HCT116 (cell line): ENCODE measurements at regions not wholly inside any gene's neighbourhood (a gene's known extent, or its start where the extent isn't known, plus 50 kb on each side); places are given as distances from the start of the nearest gene placed in this dataset.

Experiments used
- ATAC-seq: fragments of 200-7000 bp; cut with Tn5 transposase; 2 replicates; pipeline ENCODE4 v1.9.1; 2020; ENCODE audit warnings: mild to moderate bottlenecking, moderate library complexity
- BruUV-seq: library from RNA; stranded (reverse); fragments of 400-500 nt; replicated peaks from 2 replicates; lab custom pipeline; 2021; lab: Mats Ljungman, UMichigan
- CTCF ChIA-PET: fragments of 300-600 bp; sonication (Branson Sonifier 250); formaldehyde crosslinking; loops from one replicate; lab custom pipeline; 2021; ENCODE audit warnings: antibody characterized with exemption; lab: Charles Lee
- POLR2A ChIA-PET: fragments of 300-600, 350-600 bp; sonication (Branson Sonifier 250); formaldehyde crosslinking; loops from one replicate; lab custom pipeline; 2021; ENCODE audit warnings: antibody characterized with exemption; lab: Charles Lee
- RAD21 ChIA-PET, 2 experiments: fragments of 300-600 bp; sonication (Branson Sonifier 250); formaldehyde crosslinking; loops; one replicate each; lab custom pipeline; 2023; ENCODE audit warnings: low total read pairs in 2 of 2; ENCODE audit not compliant: uncharacterized antibody in 2 of 2, unreplicated experiment in 2 of 2, low non-redundant PET in 1 of 2; lab: Charles Lee
- DNase-seq: peaks from one replicate; pipeline ENCODE4 v3.0.0-alpha.2; 2010; ENCODE audit warnings: low read depth, low spot score
- H2AFZ ChIP-seq: fragments of 200-600 bp; shearing (Covaris generic), sonication (generic); 2 replicates; pipeline ENCODE4 v1.6.1; 2017; ENCODE audit warnings: low read depth, mixed run types, mixed read lengths, antibody characterized with exemption, low read length; ENCODE audit not compliant: poor library complexity, severe bottlenecking
- H3K27ac ChIP-seq: 2 replicates; pipeline ENCODE4 v1.5.1; 2012; ENCODE audit warnings: low read depth, low read length
- H3K27me3 ChIP-seq: fragments of 200-600 bp; sonication (generic); 2 replicates; pipeline ENCODE4 v1.6.1; 2016; ENCODE audit warnings: mixed run types, low read length, mixed read lengths; ENCODE audit not compliant: insufficient read depth
- H3K36me3 ChIP-seq, 2 experiments: fragments of 200-500 bp in 1 of 2; fragments of 200-600 bp in 1 of 2; sonication (Bioruptor generic) in 1 of 2; sonication (generic) in 1 of 2; 2 replicates each; pipeline versions ENCODE4 v1.5.1 to v1.6.1; 2014 to 2016; ENCODE audit warnings: low read length in 2 of 2, inconsistent platforms in 1 of 2, mixed read lengths in 1 of 2, mixed run types in 1 of 2; ENCODE audit not compliant: insufficient read depth in 2 of 2, control insufficient read depth in 1 of 2
- H3K4me1 ChIP-seq, 2 experiments: fragments of 200-600 bp in 1 of 2; sonication (generic) in 1 of 2; 2 replicates each; pipeline versions ENCODE4 v1.5.1 to v1.6.1; 2012 to 2017; ENCODE audit warnings: low read length in 2 of 2, inconsistent platforms in 1 of 2, mild to moderate bottlenecking in 1 of 2, mixed read lengths in 1 of 2, mixed run types in 1 of 2, moderate library complexity in 1 of 2; ENCODE audit not compliant: insufficient read depth in 2 of 2, control insufficient read depth in 1 of 2
- H3K4me2 ChIP-seq: fragments of 200-600 bp; sonication (generic); 2 replicates; pipeline ENCODE4 v1.6.1; 2017; ENCODE audit warnings: mixed run types, low read length, mixed read lengths
- H3K4me3 ChIP-seq, 2 experiments: fragments of 200-600 bp in 1 of 2; sonication (generic) in 1 of 2; replicated peaks in 1 of 2; 2 replicates each; pipeline ENCODE4 v1.5.1; 2011 to 2016; ENCODE audit warnings: low read length in 2 of 2, control low read depth in 1 of 2, low read depth in 1 of 2, mild to moderate bottlenecking in 1 of 2, mixed read lengths in 1 of 2, mixed run types in 1 of 2
- H3K79me2 ChIP-seq: fragments of 200-600 bp; sonication (generic); 2 replicates; pipeline ENCODE4 v1.6.1; 2017; ENCODE audit warnings: mild to moderate bottlenecking, mixed run types, low read length, moderate library complexity, mixed read lengths; ENCODE audit not compliant: insufficient read depth
- H3K9ac ChIP-seq: fragments of 200-600 bp; sonication (generic); 2 replicates; pipeline ENCODE4 v1.6.1; 2016; ENCODE audit warnings: low read length, mixed read lengths
- H3K9me2 ChIP-seq: fragments of 200-600 bp; sonication (generic), shearing (Covaris generic); 2 replicates; pipeline ENCODE4 v1.6.1; 2017; ENCODE audit warnings: mixed run types, mild to moderate bottlenecking, moderate library complexity; ENCODE audit not compliant: insufficient read depth
- H3K9me3 ChIP-seq, 2 experiments: fragments of 200-500 bp in 1 of 2; fragments of 200-600 bp in 1 of 2; sonication (Bioruptor generic) in 1 of 2; sonication (generic) in 1 of 2; 2 replicates each; pipeline ENCODE4 v1.6.1; 2014 to 2017; ENCODE audit warnings: low read length in 2 of 2, mixed read lengths in 2 of 2, inconsistent platforms in 1 of 2, low read depth in 1 of 2, mild to moderate bottlenecking in 1 of 2, mixed run types in 1 of 2, moderate library complexity in 1 of 2; ENCODE audit not compliant: control insufficient read depth in 1 of 2, insufficient read depth in 1 of 2
- H4K20me1 ChIP-seq: fragments of 200-600 bp; sonication (generic), shearing (Covaris generic); 2 replicates; pipeline ENCODE4 v1.6.1; 2017; ENCODE audit warnings: mixed run types, mild to moderate bottlenecking, moderate library complexity; ENCODE audit not compliant: insufficient read depth
- CTCF ChIP-seq, 3 experiments: fragments of 200-600 bp in 1 of 3; sonication (generic) in 1 of 3; IDR thresholded peaks in 2 of 3; conservative IDR thresholded peaks in 1 of 3; 2 replicates each; pipeline ENCODE4 v1.5.1; 2012 to 2017; ENCODE audit warnings: low read depth in 2 of 3, low read length in 2 of 3, antibody characterized with exemption in 1 of 3, borderline replicate concordance in 1 of 3, control low read depth in 1 of 3, mild to moderate bottlenecking in 1 of 3, mixed read lengths in 1 of 3, mixed run types in 1 of 3, moderate library complexity in 1 of 3; ENCODE audit not compliant: insufficient read depth in 1 of 3
- EGR1 ChIP-seq: IDR thresholded peaks from 2 replicates; pipeline ENCODE4 v1.6.1; 2012; ENCODE audit warnings: low read depth
- EZH2 ChIP-seq: fragments of 200-600 bp; sonication (generic); IDR thresholded peaks from 2 replicates; pipeline ENCODE4 v1.6.1; 2017; ENCODE audit warnings: antibody characterized with exemption, mixed run types
- MAX ChIP-seq: IDR thresholded peaks from 2 replicates; pipeline ENCODE4 v1.6.1; 2012
- POLR2A ChIP-seq: IDR thresholded peaks from 2 replicates; pipeline ENCODE4 v1.7.0; 2011; ENCODE audit warnings: borderline replicate concordance; ENCODE audit not compliant: insufficient read depth, insufficient read length; ENCODE audit errors: extremely low read depth
- REST ChIP-seq: IDR thresholded peaks from 2 replicates; pipeline ENCODE4 v1.6.1; 2012; ENCODE audit warnings: low read depth
- SP1 ChIP-seq: IDR thresholded peaks from 2 replicates; pipeline ENCODE4 v1.6.1; 2012; ENCODE audit warnings: low read depth
- SRF ChIP-seq: IDR thresholded peaks from 2 replicates; pipeline ENCODE4 v1.6.1; 2012; ENCODE audit warnings: low read depth
- ZFX ChIP-seq: fragments of 450-650 bp; IDR thresholded peaks from 2 replicates; pipeline ENCODE4 v1.6.1; 2017
- intact Hi-C: fragments of 100-400 bp; cut with micrococcal nuclease; formaldehyde crosslinking; loops from 2 replicates; pipeline ENCODE4 v1.10.0; 2022

- ATAC-seq (no peak), DNase-seq (no peak)
- H3K4me2 ChIP-seq, result no peak overlapping the region
- H3K4me3 ChIP-seq, result no peak overlapping the region
- no TSS peak for BruUV-seq
- H3K79me2 ChIP-seq, result no peaks in the 10 kb centered on the region
- peaks cover 7% of the 10 kb centered on the region; the same call in 1 of the 2 replicates for H3K27me3 ChIP-seq
- H3K9me2 ChIP-seq, result no peaks in the 10 kb centered on the region
- no peaks in the 10 kb centered on the region for H3K4me1 ChIP-seq
- TF ChIP-seq ZFX, result no peak
- TF ChIP-seq EZH2, result no peak
- TF ChIP-seq EGR1, result no peak
- no peak for TF ChIP-seq POLR2A
- TF ChIP-seq REST, result no peak
- no peak for TF ChIP-seq SRF
- no peak for TF ChIP-seq CTCF (IDR thresholded peaks at IDR 0.05 in 2 of 3, conservative IDR thresholded peaks at IDR 0.05 in 1 of 3; ENCODE audit: borderline replicate concordance in 1 of 3, insufficient read depth in 1 of 3, low read depth in 2 of 3, low read length in 2 of 3)
- TF ChIP-seq SP1, result no peak
- TF ChIP-seq MAX, result no peak
- H2AFZ ChIP-seq, result no peak overlapping the region
- H3K9me3 ChIP-seq, result no peaks in the 10 kb centered on the region
- no peak overlapping the region for H3K27ac ChIP-seq
- intact Hi-C loops, result no loop called here
- no peaks in the 10 kb centered on the region for H3K36me3 ChIP-seq
- H3K9ac ChIP-seq, result no peak overlapping the region
- ChIA-PET RAD21 (no interaction called here), CTCF (no interaction called here), POLR2A (no interaction called here)
- no peaks in the 10 kb centered on the region for H4K20me1 ChIP-seq
These were observed 166.8 kb upstream of the COL8A1 start for GRCh38 chr3:99471353-99472323.
